Astrocyte (in vitro differentiated cells and primary cell): ENCODE measurements at regions not wholly inside any gene's neighbourhood (a gene's known extent, or its start where the extent isn't known, plus 50 kb on each side); places are given as distances from the start of the nearest gene placed in this dataset.

Experiments used
- DNase-seq: peaks from one replicate; pipeline ENCODE4 v3.0.0-alpha.2; 2010; ENCODE audit warnings: low read depth
- FAIRE-seq: peaks from 2 replicates; lab custom pipeline; 2011; peaks lifted over from hg19 to GRCh38; lab: Jason Lieb, UNC
- H2AFZ ChIP-seq: 2 replicates; pipeline ENCODE4 v1.6.0; 2012; ENCODE audit warnings: low read depth, low read length, inconsistent platforms
- H3K27ac ChIP-seq: 2 replicates; pipeline ENCODE4 v1.5.1; 2011; ENCODE audit warnings: low read depth, low read length, inconsistent platforms
- H3K27me3 ChIP-seq: 2 replicates; pipeline ENCODE4 v1.6.0; 2011; ENCODE audit warnings: low read length, inconsistent platforms; ENCODE audit not compliant: insufficient read depth
- H3K36me3 ChIP-seq: 2 replicates; pipeline ENCODE4 v1.5.1; 2011; ENCODE audit warnings: low read length, inconsistent platforms; ENCODE audit not compliant: insufficient read depth
- H3K4me1 ChIP-seq: 2 replicates; pipeline ENCODE4 v1.5.1; 2011; ENCODE audit warnings: low read length, inconsistent platforms; ENCODE audit not compliant: insufficient read depth
- H3K4me2 ChIP-seq: 2 replicates; pipeline ENCODE4 v1.6.0; 2012; ENCODE audit warnings: low read length, inconsistent platforms
- H3K4me3 ChIP-seq: 2 replicates; pipeline ENCODE4 v1.5.1; 2011; ENCODE audit warnings: low read depth, mild to moderate bottlenecking, low read length, inconsistent platforms; ENCODE audit not compliant: insufficient read depth
- H3K79me2 ChIP-seq: 2 replicates; pipeline ENCODE4 v1.6.0; 2012; ENCODE audit warnings: mild to moderate bottlenecking, low read length, inconsistent platforms; ENCODE audit not compliant: insufficient read depth
- H3K9ac ChIP-seq: 2 replicates; pipeline ENCODE4 v1.6.0; 2012; ENCODE audit warnings: mild to moderate bottlenecking, low read length, inconsistent platforms
- H3K9me3 ChIP-seq: 2 replicates; pipeline ENCODE4 v1.5.1; 2012; ENCODE audit warnings: low read depth, mild to moderate bottlenecking, low read length, inconsistent platforms; ENCODE audit not compliant: insufficient read depth
- H4K20me1 ChIP-seq: 2 replicates; pipeline ENCODE4 v1.6.0; 2012; ENCODE audit warnings: low read length, inconsistent platforms; ENCODE audit not compliant: insufficient read depth
- H3K27ac Mint-ChIP-seq: one replicate; pipeline ENCODE4 v1.8.0; 2021; ENCODE audit warnings: mild to moderate bottlenecking, mixed read lengths; ENCODE audit not compliant: unreplicated experiment
- H3K27me3 Mint-ChIP-seq: one replicate; pipeline ENCODE4 v1.8.0; 2021; ENCODE audit warnings: low read depth, mixed read lengths; ENCODE audit not compliant: unreplicated experiment
- H3K36me3 Mint-ChIP-seq: one replicate; pipeline ENCODE4 v1.8.0; 2021; ENCODE audit warnings: low read depth, mixed read lengths; ENCODE audit not compliant: unreplicated experiment
- H3K4me1 Mint-ChIP-seq: one replicate; pipeline ENCODE4 v1.8.0; 2021; ENCODE audit warnings: low read depth, mixed read lengths; ENCODE audit not compliant: unreplicated experiment
- H3K4me3 Mint-ChIP-seq: one replicate; pipeline ENCODE4 v1.8.0; 2021; ENCODE audit warnings: mild to moderate bottlenecking, moderate library complexity, mixed read lengths; ENCODE audit not compliant: unreplicated experiment
- H3K9me3 Mint-ChIP-seq: one replicate; pipeline ENCODE4 v1.8.0; 2021; ENCODE audit warnings: mild to moderate bottlenecking, mixed read lengths; ENCODE audit not compliant: unreplicated experiment
- EZH2 ChIP-seq: IDR thresholded peaks from 2 replicates; pipeline ENCODE4 v1.6.1; 2012; ENCODE audit warnings: mild to moderate bottlenecking, low read length, inconsistent platforms; ENCODE audit not compliant: insufficient read depth
- TF ChIP-seq, protein P1 (sequence below): IDR thresholded peaks from 2 replicates; pipeline ENCODE4 v1.5.1; 2011; ENCODE audit warnings: low read depth, mild to moderate bottlenecking, inconsistent platforms, low read length, moderate library complexity; ENCODE audit not compliant: insufficient read depth

DNA sequence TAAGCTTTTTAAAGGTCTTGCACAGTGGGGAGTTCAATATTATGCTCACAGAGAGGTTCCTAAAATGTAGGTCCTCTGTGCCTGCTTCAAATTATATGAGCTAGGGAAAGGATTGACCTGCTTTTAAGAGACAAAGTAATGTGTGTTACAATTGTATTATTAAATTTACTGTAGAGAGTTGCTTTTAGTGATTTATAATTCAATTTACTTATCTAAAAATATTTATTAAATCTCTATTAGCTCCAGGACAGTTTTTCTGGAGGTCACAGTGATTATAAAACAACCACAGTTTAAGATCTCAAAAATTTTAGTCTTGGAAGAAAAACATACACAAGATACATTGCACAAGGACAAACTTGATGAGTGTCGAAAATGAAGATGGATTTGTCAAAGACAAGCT lies 665.7 kb upstream of the ARPP21 start:
- H3K27ac ChIP-seq: no peak overlapping the region
- FAIRE-seq (no peak), DNase-seq (no peak)
- no peak overlapping the region for H3K27ac Mint-ChIP-seq
- H3K36me3 Mint-ChIP-seq: no peaks in the 10 kb centered on the region
- no peaks in the 10 kb centered on the region for H3K9me3 ChIP-seq
- H4K20me1 ChIP-seq: no peaks in the 10 kb centered on the region
- no peaks in the 10 kb centered on the region for H3K4me1 ChIP-seq
- peaks cover 7% of the 10 kb centered on the region for H3K9me3 Mint-ChIP-seq
- H3K4me1 Mint-ChIP-seq: peaks cover 7% of the 10 kb centered on the region
- no peak overlapping the region for H3K4me3 Mint-ChIP-seq
- H3K79me2 ChIP-seq: no peaks in the 10 kb centered on the region
- H3K27me3 ChIP-seq: no peaks in the 10 kb centered on the region
- H3K4me3 ChIP-seq: no peak overlapping the region
- no peak overlapping the region for H2AFZ ChIP-seq
- TF ChIP-seq EZH2: no peak
- TF ChIP-seq, protein P1, sequence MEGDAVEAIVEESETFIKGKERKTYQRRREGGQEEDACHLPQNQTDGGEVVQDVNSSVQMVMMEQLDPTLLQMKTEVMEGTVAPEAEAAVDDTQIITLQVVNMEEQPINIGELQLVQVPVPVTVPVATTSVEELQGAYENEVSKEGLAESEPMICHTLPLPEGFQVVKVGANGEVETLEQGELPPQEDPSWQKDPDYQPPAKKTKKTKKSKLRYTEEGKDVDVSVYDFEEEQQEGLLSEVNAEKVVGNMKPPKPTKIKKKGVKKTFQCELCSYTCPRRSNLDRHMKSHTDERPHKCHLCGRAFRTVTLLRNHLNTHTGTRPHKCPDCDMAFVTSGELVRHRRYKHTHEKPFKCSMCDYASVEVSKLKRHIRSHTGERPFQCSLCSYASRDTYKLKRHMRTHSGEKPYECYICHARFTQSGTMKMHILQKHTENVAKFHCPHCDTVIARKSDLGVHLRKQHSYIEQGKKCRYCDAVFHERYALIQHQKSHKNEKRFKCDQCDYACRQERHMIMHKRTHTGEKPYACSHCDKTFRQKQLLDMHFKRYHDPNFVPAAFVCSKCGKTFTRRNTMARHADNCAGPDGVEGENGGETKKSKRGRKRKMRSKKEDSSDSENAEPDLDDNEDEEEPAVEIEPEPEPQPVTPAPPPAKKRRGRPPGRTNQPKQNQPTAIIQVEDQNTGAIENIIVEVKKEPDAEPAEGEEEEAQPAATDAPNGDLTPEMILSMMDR: no peak
- no peak overlapping the region for H3K9ac ChIP-seq
- no peaks in the 10 kb centered on the region for H3K27me3 Mint-ChIP-seq
- H3K4me2 ChIP-seq: no peak overlapping the region
- H3K36me3 ChIP-seq: no peaks in the 10 kb centered on the region

DNA sequence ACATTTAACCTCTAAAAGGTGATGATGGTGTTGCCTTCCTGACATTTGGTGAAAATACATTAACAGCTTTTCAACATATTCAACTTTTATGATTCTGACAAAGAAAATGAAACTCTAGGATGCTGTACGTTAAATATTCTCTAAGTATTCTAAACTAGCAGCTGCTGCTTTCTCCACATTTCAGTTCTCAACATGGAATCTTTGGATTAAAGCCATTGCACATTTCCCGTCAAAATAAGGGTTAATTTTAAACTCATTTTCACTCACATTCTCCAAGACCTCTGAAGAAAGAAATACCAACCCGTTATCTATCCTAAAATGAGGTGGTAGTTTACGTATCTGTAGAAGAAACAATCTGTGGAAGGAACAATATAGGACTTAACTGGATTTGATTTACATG lies 655.7 kb upstream of the ARPP21 start:
- H3K9ac ChIP-seq: no peak overlapping the region
- no peak overlapping the region for H2AFZ ChIP-seq
- no peaks in the 10 kb centered on the region for H3K79me2 ChIP-seq
- H3K4me2 ChIP-seq: no peak overlapping the region
- DNase-seq: no peak
- H4K20me1 ChIP-seq: no peaks in the 10 kb centered on the region
- H3K27ac Mint-ChIP-seq: no peak overlapping the region
- no peaks in the 10 kb centered on the region for H3K9me3 ChIP-seq
- H3K27me3 Mint-ChIP-seq: no peaks in the 10 kb centered on the region
- H3K27me3 ChIP-seq: no peaks in the 10 kb centered on the region
- no peaks in the 10 kb centered on the region for H3K4me1 Mint-ChIP-seq
- H3K36me3 ChIP-seq: no peaks in the 10 kb centered on the region
- no peak overlapping the region for H3K4me3 ChIP-seq
- H3K4me3 Mint-ChIP-seq: no peak overlapping the region
- H3K9me3 Mint-ChIP-seq: peaks cover 2% of the 10 kb centered on the region
- H3K27ac ChIP-seq: no peak overlapping the region
- H3K36me3 Mint-ChIP-seq: no peaks in the 10 kb centered on the region
- no peaks in the 10 kb centered on the region for H3K4me1 ChIP-seq
- TF ChIP-seq, protein P1: no peak
- TF ChIP-seq EZH2: no peak
- FAIRE-seq: no peak

DNA sequence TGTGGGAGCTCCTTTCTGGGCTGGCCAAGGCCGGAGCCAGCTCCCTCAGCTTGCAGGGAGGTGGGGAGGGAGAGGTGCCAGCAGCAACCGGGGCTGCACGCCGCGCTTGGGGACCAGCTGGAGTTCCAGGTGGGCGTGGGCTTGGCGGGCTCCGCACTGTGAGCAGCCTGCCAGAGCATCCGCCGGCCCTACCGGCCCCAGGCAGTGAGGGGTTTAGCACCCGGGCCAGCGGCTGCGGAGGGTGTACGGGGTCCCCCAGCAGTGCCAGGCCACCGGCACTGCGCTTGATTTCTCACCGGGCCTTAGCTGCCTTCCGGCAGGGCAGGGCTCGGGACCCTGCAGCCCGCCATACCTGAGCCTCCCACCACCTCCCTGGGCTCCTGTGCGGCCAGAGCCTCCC lies 651.0 kb upstream of the ARPP21 start:
- Histone ChIP-seq H3K9me3 (no peaks in the 10 kb centered on the region), H3K4me2 (no peak overlapping the region), H2AFZ (no peak overlapping the region), H3K27ac (no peak overlapping the region), H3K79me2 (no peaks in the 10 kb centered on the region), H4K20me1 (no peaks in the 10 kb centered on the region), H3K9ac (no peak overlapping the region), H3K36me3 (no peaks in the 10 kb centered on the region), H3K27me3 (no peaks in the 10 kb centered on the region), H3K4me1 (no peaks in the 10 kb centered on the region), H3K4me3 (no peak overlapping the region)
- DNase-seq (no peak), FAIRE-seq (no peak)
- peaks cover 3% of the 10 kb centered on the region for H3K9me3 Mint-ChIP-seq
- no peak overlapping the region for H3K27ac Mint-ChIP-seq
- no peak overlapping the region for H3K4me3 Mint-ChIP-seq
- H3K4me1 Mint-ChIP-seq: no peaks in the 10 kb centered on the region
- TF ChIP-seq, protein P1: no peak
- TF ChIP-seq EZH2: no peak
- no peaks in the 10 kb centered on the region for H3K36me3 Mint-ChIP-seq
- H3K27me3 Mint-ChIP-seq: no peaks in the 10 kb centered on the region
